ENCODE measurements at regions not wholly inside any gene's neighbourhood (a gene's known extent, or its start where the extent isn't known, plus 50 kb on each side); places are given as distances from the start of the nearest gene placed in this dataset.

- Mint-ChIP-seq H3K27me3 (no peaks in the 10 kb centered on the region), H3K4me3 (no peak overlapping the region), H3K36me3 (no peaks in the 10 kb centered on the region), H3K4me1 (no peaks in the 10 kb centered on the region), H3K27ac (no peak overlapping the region), H3K9me3 (peaks cover 12% of the 10 kb centered on the region)
- CTCF ChIA-PET: no interaction called here
- no peak for DNase-seq
Measured at GRCh38 chr5:125185740-125186139, 439.3 kb upstream of the ZNF608 start.

DNA sequence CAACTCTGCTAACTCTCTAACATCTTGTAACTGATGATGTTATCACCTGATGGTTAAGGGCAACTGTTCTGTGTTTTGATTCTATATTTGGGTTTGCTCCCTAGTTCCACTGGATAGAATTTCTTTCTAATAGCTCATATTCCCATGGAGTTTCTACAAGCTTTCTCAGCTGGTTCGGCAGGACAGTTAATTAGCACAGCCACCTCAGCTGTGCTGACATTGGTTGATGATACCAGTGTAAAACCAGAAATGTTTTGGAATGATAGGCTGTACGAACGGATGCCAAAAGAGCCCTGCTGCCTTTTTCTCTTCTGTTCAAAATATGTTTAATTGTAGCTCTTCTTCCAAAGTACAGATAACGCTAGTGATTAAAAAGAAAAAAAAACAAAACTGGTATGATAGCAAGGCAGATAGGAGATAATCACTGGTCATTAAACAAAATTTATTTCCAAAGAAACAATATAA is 440.5 kb upstream of the ZNF608 start:
- H3K27me3 Mint-ChIP-seq: no peaks in the 10 kb centered on the region
- H3K27ac Mint-ChIP-seq: no peak overlapping the region
- no peaks in the 10 kb centered on the region for H3K36me3 Mint-ChIP-seq
- no peak overlapping the region for H3K4me3 Mint-ChIP-seq
- CTCF ChIA-PET: no interaction called here
- H3K4me1 Mint-ChIP-seq: no peaks in the 10 kb centered on the region
- no peak for DNase-seq
- peaks cover 12% of the 10 kb centered on the region for H3K9me3 Mint-ChIP-seq

DNA sequence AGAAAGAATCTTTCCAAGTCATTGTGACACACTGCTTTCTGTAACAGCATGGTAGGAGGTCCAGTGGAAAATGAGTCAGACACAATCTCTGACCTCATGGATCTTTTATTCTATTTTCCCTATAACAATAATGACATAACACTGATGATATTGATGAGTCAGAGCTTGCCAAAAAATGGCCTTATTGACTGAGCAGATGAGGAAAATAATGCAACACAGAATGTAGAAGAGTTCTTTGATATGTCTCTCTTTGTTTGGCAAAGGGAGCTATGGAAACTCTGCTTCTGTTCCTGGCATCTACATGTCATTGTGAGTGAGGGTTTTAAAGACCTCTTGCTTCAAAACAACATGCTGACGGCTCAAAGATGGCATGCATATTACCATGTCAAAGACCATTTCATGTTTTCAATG is 443.1 kb upstream of the ZNF608 start:
- no peak overlapping the region for H3K4me3 Mint-ChIP-seq
- no peak overlapping the region for H3K27ac Mint-ChIP-seq
- no peak for DNase-seq
- no peaks in the 10 kb centered on the region for H3K36me3 Mint-ChIP-seq
- no peaks in the 10 kb centered on the region for H3K27me3 Mint-ChIP-seq
- CTCF ChIA-PET: no interaction called here
- peaks cover 8% of the 10 kb centered on the region for H3K9me3 Mint-ChIP-seq
- no peaks in the 10 kb centered on the region for H3K4me1 Mint-ChIP-seq

DNA sequence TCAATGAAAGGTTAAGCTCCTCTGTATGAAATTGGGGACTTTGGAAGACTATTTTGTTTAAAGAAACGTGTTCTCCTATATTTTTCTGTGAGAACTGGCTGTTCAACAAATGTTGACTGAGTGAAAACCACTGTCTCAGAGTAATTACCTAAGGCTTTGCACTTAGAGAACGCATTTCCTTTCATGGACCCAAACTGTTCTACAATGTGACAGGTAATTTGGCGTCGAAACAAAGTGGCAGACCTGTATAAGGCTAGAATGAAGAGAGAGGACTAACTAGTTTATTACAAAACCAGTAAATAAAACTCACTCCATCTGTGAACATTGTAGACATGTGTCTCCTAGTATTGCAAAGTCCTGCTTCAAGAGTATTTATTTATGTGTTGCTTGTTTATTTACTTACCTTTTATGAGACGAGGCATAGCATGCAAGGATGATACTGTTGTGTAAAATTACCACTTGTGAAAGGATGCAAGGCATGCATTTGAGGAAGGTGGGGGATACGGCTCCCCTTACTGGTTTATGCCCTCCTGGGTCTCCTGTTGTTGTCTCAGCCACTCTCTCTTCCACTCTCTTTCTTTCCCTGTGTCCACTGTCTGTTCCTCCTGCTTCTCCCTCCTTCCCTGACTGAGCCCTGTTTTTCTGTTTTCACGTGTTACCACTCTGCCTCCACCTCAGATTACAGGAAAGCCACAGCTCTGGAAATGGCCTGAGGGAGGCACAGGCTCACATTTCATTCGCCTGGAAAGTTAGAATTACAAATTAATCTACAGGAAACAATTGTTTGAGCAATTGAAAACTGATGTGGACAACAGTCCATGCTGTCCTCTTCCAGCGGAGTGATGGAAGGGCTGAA is 444.0 kb upstream of the ZNF608 start:
- no peak overlapping the region for H3K4me3 Mint-ChIP-seq
- no peaks in the 10 kb centered on the region for H3K27me3 Mint-ChIP-seq
- no peak for DNase-seq
- no peaks in the 10 kb centered on the region for H3K36me3 Mint-ChIP-seq
- no peak overlapping the region for H3K27ac Mint-ChIP-seq
- H3K9me3 Mint-ChIP-seq: peaks cover 6% of the 10 kb centered on the region
- CTCF ChIA-PET: no interaction called here
- H3K4me1 Mint-ChIP-seq: no peaks in the 10 kb centered on the region

- no peak for DNase-seq
- H3K9me3 Mint-ChIP-seq: no peaks in the 10 kb centered on the region
- H3K36me3 Mint-ChIP-seq: no peaks in the 10 kb centered on the region
- H3K4me1 Mint-ChIP-seq: no peaks in the 10 kb centered on the region
- no peaks in the 10 kb centered on the region for H3K27me3 Mint-ChIP-seq
- H3K4me3 Mint-ChIP-seq: no peak overlapping the region
- CTCF ChIA-PET: no interaction called here
- no peak overlapping the region for H3K27ac Mint-ChIP-seq
Measured at GRCh38 chr5:125194883-125195282, 448.4 kb upstream of the ZNF608 start.

- CTCF ChIA-PET: interaction anchor here (0.6 kb wide), 2 partner anchors 22 to 131 kb away, joined by 4 read pairs; no protein-coding TSS in a partner anchor
- H3K4me1 Mint-ChIP-seq: no peaks in the 10 kb centered on the region
- H3K36me3 Mint-ChIP-seq: no peaks in the 10 kb centered on the region
- no peak overlapping the region for H3K27ac Mint-ChIP-seq
- no peaks in the 10 kb centered on the region for H3K27me3 Mint-ChIP-seq
- DNase-seq: no peak
- H3K9me3 Mint-ChIP-seq: no peaks in the 10 kb centered on the region
- H3K4me3 Mint-ChIP-seq: no peak overlapping the region
Measured at GRCh38 chr5:125196481-125197111, 450.2 kb upstream of the ZNF608 start.

GRCh38 chr5:125197321-125197720 is 450.9 kb upstream of the ZNF608 start:
- Mint-ChIP-seq H3K4me1 (no peaks in the 10 kb centered on the region), H3K27ac (no peak overlapping the region), H3K4me3 (no peak overlapping the region), H3K27me3 (no peaks in the 10 kb centered on the region), H3K9me3 (no peaks in the 10 kb centered on the region), H3K36me3 (no peaks in the 10 kb centered on the region)
- CTCF ChIA-PET: interaction anchor here (0.6 kb wide), 2 partner anchors 22 to 132 kb away, joined by 4 read pairs; no protein-coding TSS in a partner anchor
- no peak for DNase-seq

DNA sequence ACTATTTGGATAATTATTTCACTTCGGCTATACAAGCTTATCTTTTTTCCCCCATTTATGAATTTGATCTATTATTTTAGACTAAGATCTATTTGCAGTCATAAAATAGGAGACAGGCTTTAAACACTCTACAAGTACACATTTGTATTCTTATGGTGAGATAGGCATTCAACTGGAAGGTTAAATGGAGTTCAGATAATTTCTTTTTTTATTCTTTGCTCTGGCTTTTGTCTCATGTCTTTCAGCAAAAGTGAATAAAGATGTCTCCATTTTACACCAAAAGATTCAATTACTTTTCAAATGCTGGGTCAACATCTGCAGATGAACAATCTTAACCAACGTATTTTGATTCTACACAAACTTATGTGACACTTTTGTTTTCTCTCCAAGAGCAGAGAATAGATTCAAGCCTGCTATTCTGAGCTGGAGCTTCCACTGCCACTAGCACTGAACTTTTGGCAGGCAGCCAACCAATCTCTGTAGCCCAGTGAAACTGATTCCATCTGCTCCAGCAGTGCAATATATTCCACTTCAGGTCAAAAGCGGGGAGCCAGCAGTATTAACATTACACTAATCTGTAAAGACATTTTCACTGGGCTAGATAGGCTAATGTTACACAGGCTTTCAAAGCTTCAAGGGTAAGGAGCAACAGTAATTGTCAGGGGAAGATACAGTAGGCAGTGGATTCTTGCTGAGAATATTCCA is 452.0 kb upstream of the ZNF608 start:
- Mint-ChIP-seq H3K9me3 (no peaks in the 10 kb centered on the region), H3K4me3 (no peak overlapping the region), H3K4me1 (no peaks in the 10 kb centered on the region), H3K36me3 (no peaks in the 10 kb centered on the region), H3K27ac (no peak overlapping the region), H3K27me3 (no peaks in the 10 kb centered on the region)
- CTCF ChIA-PET: no interaction called here
- DNase-seq: no peak

DNA sequence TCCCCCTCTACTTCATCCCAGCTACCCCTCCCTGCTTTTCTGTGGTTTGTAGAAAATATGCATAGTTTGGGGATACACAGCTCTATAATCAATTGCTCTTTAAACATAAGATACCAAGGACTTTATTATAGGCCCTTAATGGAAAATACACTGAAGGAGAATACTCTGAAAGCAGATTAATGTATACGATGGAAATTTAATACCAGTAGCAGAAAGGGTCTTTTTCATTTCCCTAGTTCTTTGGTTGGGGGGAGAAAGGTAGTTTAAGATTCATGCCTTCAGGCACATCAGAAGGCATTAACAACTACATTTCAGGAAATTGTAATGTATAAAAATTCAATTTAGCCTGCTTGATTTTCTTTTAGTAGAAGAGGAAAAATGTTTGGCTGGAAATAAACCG is 452.9 kb upstream of the ZNF608 start:
- H3K36me3 Mint-ChIP-seq: no peaks in the 10 kb centered on the region
- H3K9me3 Mint-ChIP-seq: peaks cover 3% of the 10 kb centered on the region
- no peaks in the 10 kb centered on the region for H3K27me3 Mint-ChIP-seq
- no peak overlapping the region for H3K4me3 Mint-ChIP-seq
- CTCF ChIA-PET: no interaction called here
- H3K27ac Mint-ChIP-seq: no peak overlapping the region
- DNase-seq: no peak
- no peaks in the 10 kb centered on the region for H3K4me1 Mint-ChIP-seq

GRCh38 chr5:125199968-125200865 is 453.8 kb upstream of the ZNF608 start:
- Mint-ChIP-seq H3K36me3 (no peaks in the 10 kb centered on the region), H3K4me1 (no peaks in the 10 kb centered on the region), H3K27ac (no peak overlapping the region), H3K9me3 (peaks cover 3% of the 10 kb centered on the region), H3K4me3 (no peak overlapping the region), H3K27me3 (no peaks in the 10 kb centered on the region)
- CTCF ChIA-PET: no interaction called here
- DNase-seq: no peak

DNA sequence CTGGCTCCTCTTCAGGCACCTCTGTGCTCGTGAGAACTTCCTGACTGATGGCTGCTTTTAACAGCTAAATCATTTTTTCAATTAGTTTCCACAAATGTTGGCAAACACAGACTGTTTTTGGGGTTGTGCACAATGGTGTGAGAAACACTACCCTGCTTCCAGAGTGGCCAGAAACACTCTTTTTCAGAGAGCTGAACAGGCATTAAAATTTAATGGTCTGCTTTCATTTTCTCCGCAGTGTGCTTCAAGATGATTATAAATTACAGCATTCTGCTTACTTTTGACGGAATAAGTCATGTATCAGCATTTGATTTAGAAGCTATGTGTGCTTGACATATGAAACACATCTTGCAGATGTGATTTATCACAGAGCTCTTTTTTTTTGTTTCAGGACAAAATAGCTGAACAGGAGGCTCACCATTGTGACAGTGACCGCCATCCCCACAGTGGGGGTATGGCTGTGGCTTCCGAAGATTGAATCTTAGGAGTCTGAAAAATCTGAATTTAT is 454.5 kb upstream of the ZNF608 start:
- DNase-seq: no peak
- Mint-ChIP-seq H3K4me3 (no peak overlapping the region), H3K4me1 (no peaks in the 10 kb centered on the region), H3K9me3 (peaks cover 3% of the 10 kb centered on the region), H3K36me3 (no peaks in the 10 kb centered on the region), H3K27ac (no peak overlapping the region), H3K27me3 (no peaks in the 10 kb centered on the region)
- CTCF ChIA-PET: no interaction called here

- no peaks in the 10 kb centered on the region for H3K4me1 Mint-ChIP-seq
- DNase-seq: no peak
- no peak overlapping the region for H3K27ac Mint-ChIP-seq
- CTCF ChIA-PET: no interaction called here
- H3K27me3 Mint-ChIP-seq: no peaks in the 10 kb centered on the region
- peaks cover 3% of the 10 kb centered on the region for H3K9me3 Mint-ChIP-seq
- no peaks in the 10 kb centered on the region for H3K36me3 Mint-ChIP-seq
- no peak overlapping the region for H3K4me3 Mint-ChIP-seq
Measured at GRCh38 chr5:125201446-125202052, 455.1 kb upstream of the ZNF608 start.

DNA sequence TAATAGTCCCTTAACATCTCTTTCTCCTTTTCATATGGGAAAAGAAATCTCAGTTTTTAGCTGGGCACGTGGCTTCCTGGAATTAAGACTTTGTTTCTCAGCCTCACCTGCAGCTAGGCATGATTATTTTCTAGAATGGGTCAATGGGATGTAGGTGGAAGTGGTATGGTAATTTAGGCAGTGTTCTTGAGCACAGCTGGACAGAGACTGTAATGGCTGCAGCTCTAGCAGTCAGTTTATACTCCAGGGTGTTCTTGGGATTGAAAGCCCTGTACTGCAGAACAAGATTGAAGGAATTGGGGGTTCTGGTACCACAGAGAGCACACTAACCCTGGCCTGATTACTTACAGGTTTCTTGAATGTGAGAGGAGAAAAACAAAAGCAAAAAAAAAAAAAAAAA is 455.9 kb upstream of the ZNF608 start:
- H3K9me3 Mint-ChIP-seq: peaks cover 3% of the 10 kb centered on the region
- no peaks in the 10 kb centered on the region for H3K4me1 Mint-ChIP-seq
- no peak overlapping the region for H3K4me3 Mint-ChIP-seq
- H3K27me3 Mint-ChIP-seq: no peaks in the 10 kb centered on the region
- CTCF ChIA-PET: no interaction called here
- H3K36me3 Mint-ChIP-seq: no peaks in the 10 kb centered on the region
- H3K27ac Mint-ChIP-seq: no peak overlapping the region
- no peak for DNase-seq
